ENCODE measurements at regions not wholly inside any gene's neighbourhood (a gene's known extent, or its start where the extent isn't known, plus 50 kb on each side); places are given as distances from the start of the nearest gene placed in this dataset.
"Not testable (repeated sequence)": the region's sequence is repeated elsewhere in the genome, so short reads cannot be mapped to it uniquely, and the experiment has no call there.

DNA sequence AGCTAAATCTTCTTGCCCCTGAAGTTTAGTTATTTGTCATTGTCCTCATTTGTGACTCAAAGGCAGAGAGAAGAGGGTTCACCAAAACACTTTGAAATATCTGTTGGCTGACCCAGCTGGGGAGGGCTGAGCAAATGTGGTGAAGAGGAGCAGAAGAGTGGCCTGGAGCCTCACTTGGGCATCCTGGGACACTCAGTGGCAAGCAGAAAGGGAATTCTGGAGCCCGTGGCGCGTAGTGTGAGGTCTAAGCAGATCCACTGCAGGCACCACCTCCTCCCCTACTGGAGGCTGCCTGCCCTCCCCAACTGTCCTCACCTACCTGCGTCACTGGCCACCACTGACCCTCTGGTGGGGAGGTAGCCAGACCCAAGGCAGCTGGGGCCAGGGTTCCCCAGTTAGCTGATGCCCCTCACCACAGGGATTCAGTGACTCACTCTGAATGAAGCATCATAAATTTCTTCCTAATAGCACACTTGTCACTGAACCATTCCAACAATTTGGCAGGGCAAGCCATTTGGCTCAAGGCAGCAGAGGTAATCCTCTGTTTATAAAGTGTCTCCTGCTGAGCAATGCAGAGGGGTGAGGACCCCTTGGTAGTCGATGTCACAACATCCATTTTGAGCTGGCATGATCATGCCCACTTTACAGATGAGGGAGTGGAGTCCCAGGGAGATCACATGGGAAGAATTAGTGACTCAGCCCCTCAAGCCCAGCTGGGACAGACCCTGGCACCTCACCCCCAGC is 80.3 kb downstream of the NENF start:
- no peaks in the 10 kb centered on the region for H3K36me3 Mint-ChIP-seq
- peaks cover 39% of the 10 kb centered on the region for H3K4me1 Mint-ChIP-seq
- H3K27me3 Mint-ChIP-seq (ENCODE audit: low read depth), result peaks cover 5% of the 10 kb centered on the region
- no peak for DNase-seq (ENCODE audit: low spot score in 2 of 2, unreplicated experiment in 2 of 2)
- no peaks in the 10 kb centered on the region for H3K9me3 Mint-ChIP-seq
- TF ChIP-seq, protein P1, sequence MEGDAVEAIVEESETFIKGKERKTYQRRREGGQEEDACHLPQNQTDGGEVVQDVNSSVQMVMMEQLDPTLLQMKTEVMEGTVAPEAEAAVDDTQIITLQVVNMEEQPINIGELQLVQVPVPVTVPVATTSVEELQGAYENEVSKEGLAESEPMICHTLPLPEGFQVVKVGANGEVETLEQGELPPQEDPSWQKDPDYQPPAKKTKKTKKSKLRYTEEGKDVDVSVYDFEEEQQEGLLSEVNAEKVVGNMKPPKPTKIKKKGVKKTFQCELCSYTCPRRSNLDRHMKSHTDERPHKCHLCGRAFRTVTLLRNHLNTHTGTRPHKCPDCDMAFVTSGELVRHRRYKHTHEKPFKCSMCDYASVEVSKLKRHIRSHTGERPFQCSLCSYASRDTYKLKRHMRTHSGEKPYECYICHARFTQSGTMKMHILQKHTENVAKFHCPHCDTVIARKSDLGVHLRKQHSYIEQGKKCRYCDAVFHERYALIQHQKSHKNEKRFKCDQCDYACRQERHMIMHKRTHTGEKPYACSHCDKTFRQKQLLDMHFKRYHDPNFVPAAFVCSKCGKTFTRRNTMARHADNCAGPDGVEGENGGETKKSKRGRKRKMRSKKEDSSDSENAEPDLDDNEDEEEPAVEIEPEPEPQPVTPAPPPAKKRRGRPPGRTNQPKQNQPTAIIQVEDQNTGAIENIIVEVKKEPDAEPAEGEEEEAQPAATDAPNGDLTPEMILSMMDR (IDR thresholded peaks at IDR 0.05; ENCODE audit: unreplicated experiment), result no peak
- no peak overlapping the region for H3K4me3 Mint-ChIP-seq
- H3K27ac Mint-ChIP-seq, result peak overlapping the region; percentile 80

DNA sequence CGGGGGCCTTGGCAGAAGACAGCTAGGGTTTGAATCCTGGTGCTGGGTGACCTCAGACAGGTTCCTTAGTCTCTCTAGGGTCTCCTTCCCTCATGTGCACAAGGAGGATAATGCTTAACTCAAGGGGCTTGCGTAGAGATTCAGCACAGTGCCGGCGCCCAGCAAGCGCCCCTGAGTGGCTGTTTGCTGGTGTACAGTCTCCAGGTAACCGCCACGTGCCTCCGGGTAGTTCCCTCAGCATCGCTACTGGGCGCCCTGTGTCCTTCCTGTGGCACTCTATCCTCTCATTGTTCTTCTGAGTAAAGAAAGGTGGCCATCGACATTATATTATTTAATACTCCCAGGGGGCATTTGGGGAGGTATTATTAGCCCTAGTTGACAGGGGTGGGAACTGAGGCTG is 80.9 kb downstream of the NENF start:
- Mint-ChIP-seq H3K4me1 (peaks cover 40% of the 10 kb centered on the region), H3K27ac (peak overlapping the region; percentile 80), H3K36me3 (no peaks in the 10 kb centered on the region), H3K27me3 (ENCODE audit: low read depth) (peaks cover 5% of the 10 kb centered on the region), H3K4me3 (no peak overlapping the region), H3K9me3 (no peaks in the 10 kb centered on the region)
- DNase-seq (ENCODE audit: low spot score in 2 of 2, unreplicated experiment in 2 of 2), result no peak
- TF ChIP-seq, protein P1 (IDR thresholded peaks at IDR 0.05; ENCODE audit: unreplicated experiment), result no peak

DNA sequence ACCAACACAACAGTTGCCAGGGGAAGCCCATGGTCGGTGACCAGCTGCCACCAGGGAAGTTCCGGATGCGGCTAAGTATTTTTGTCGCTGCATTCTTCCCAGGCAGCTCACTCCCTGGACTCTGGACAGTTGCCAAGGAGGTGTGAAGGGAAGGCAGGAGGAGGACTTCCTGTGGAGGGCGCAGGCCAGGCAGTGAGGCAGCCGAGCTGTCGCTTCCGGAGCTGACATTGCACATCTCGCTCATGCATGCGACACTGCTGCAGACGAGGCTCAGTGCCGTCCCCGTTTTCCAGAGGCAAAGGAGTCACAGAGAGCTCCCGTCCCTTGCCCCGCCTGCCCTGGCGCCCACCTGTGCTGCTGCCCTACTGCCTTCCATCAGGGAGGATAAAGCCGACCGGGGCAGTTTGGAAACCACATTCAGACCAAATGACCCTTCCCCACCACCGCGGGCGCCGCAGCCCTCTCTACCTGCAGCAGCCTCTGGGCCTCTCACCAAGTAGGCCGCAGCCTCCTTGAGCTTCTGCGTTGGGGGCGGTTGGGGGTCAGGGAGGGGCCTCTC is 81.4 kb downstream of the NENF start:
- TF ChIP-seq, protein P1 (IDR thresholded peaks at IDR 0.05; ENCODE audit: unreplicated experiment), result no peak
- no peak overlapping the region for H3K27ac Mint-ChIP-seq
- no peaks in the 10 kb centered on the region for H3K9me3 Mint-ChIP-seq
- no peak overlapping the region for H3K4me3 Mint-ChIP-seq
- no peaks in the 10 kb centered on the region for H3K36me3 Mint-ChIP-seq
- H3K4me1 Mint-ChIP-seq, result peaks cover 41% of the 10 kb centered on the region
- H3K27me3 Mint-ChIP-seq (ENCODE audit: low read depth), result peaks cover 5% of the 10 kb centered on the region
- no peak for DNase-seq (ENCODE audit: low spot score in 2 of 2, unreplicated experiment in 2 of 2)

DNA sequence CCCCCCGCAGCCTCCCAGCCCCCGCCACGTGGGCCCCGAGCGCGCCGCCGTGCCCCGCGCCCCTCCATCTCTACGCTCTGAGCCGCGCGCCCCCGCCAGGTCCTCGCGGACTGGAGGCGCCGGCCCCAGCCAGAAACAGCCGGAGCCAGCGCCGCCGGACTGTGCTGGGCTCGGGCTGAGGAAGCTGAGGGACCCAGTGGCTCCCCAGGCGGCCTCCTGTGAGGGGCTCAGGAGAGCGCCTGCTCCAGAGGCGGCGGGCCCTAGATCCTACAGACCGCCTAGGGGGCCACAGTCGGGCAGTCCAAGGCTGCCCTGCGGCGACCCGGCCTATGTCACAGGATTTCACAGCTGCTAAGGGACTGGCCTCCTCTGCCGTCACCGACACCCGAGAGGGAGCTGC is 82.1 kb downstream of the NENF start:
- no peak overlapping the region for H3K27ac Mint-ChIP-seq
- peaks cover 5% of the 10 kb centered on the region for H3K27me3 Mint-ChIP-seq (ENCODE audit: low read depth)
- H3K4me1 Mint-ChIP-seq, result peaks cover 39% of the 10 kb centered on the region
- H3K36me3 Mint-ChIP-seq, result no peaks in the 10 kb centered on the region
- TF ChIP-seq, protein P1 (IDR thresholded peaks at IDR 0.05; ENCODE audit: unreplicated experiment), result no peak
- no peaks in the 10 kb centered on the region for H3K9me3 Mint-ChIP-seq
- no peak overlapping the region for H3K4me3 Mint-ChIP-seq
- no peak for DNase-seq (ENCODE audit: low spot score in 2 of 2, unreplicated experiment in 2 of 2)

DNA sequence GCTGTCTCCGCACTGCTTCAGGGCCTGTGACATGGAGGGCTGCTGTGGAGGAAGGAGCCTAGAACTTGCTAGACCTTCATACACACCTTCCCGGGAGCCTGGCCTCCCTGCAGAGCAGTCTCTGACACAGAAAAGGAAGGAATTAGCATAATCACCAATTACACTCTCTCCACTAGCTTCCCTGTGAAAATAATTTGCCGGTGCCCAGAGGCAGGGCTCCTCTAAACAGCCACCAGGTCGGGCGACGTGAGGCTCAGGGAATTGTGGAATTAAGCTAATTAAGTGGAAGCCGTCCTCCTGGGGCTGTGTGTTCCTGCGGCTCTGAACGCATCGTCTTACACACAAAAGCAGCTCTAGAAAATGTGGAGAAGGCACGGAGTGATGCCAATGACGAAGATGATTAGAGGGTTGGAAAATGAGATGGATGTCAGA is 82.6 kb downstream of the NENF start:
- H3K36me3 Mint-ChIP-seq, result no peaks in the 10 kb centered on the region
- no peaks in the 10 kb centered on the region for H3K9me3 Mint-ChIP-seq
- H3K4me1 Mint-ChIP-seq, result peaks cover 39% of the 10 kb centered on the region
- no peak for DNase-seq (ENCODE audit: low spot score in 2 of 2, unreplicated experiment in 2 of 2)
- TF ChIP-seq, protein P1 (IDR thresholded peaks at IDR 0.05; ENCODE audit: unreplicated experiment), result no peak
- H3K27me3 Mint-ChIP-seq (ENCODE audit: low read depth), result peaks cover 5% of the 10 kb centered on the region
- H3K27ac Mint-ChIP-seq, result no peak overlapping the region
- no peak overlapping the region for H3K4me3 Mint-ChIP-seq

DNA sequence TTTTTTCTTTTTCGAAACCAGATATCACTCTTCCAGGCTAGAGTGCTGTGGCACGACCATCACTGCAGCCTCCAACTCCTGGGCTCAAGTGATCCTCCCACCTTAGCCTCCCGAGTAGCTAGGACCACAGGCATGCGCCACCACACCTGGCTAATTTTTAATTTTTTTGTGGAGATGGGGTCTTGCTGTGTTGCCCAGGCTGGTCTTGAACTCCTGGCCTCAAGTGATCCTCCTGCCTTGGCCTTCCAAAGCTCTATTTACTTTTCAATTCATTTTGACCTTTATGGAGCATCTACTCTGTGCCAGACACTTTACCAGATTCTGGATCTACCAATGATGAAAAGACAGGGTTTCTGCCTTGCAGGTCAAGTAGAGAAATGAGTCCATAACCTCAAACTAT is 83.3 kb downstream of the NENF start:
- not testable (repeated sequence) for H3K9me3 Mint-ChIP-seq; H3K36me3 Mint-ChIP-seq; H3K4me3 Mint-ChIP-seq; DNase-seq (ENCODE audit: low spot score in 2 of 2, unreplicated experiment in 2 of 2); H3K27me3 Mint-ChIP-seq (ENCODE audit: low read depth); H3K27ac Mint-ChIP-seq
- peaks cover 39% of the 10 kb centered on the region for H3K4me1 Mint-ChIP-seq
